HG03060 (cell line): ENCODE measurements at regions not wholly inside any gene's neighbourhood (a gene's known extent, or its start where the extent isn't known, plus 50 kb on each side); places are given as distances from the start of the nearest gene placed in this dataset.

Experiments
- ATAC-seq: cut with Tn5 transposase; IDR thresholded peaks from one replicate; pipeline ENCODE4 v1.9.1; 2021; ENCODE audit warnings: low read depth, moderate number of reproducible peaks; ENCODE audit not compliant: unreplicated experiment

DNA sequence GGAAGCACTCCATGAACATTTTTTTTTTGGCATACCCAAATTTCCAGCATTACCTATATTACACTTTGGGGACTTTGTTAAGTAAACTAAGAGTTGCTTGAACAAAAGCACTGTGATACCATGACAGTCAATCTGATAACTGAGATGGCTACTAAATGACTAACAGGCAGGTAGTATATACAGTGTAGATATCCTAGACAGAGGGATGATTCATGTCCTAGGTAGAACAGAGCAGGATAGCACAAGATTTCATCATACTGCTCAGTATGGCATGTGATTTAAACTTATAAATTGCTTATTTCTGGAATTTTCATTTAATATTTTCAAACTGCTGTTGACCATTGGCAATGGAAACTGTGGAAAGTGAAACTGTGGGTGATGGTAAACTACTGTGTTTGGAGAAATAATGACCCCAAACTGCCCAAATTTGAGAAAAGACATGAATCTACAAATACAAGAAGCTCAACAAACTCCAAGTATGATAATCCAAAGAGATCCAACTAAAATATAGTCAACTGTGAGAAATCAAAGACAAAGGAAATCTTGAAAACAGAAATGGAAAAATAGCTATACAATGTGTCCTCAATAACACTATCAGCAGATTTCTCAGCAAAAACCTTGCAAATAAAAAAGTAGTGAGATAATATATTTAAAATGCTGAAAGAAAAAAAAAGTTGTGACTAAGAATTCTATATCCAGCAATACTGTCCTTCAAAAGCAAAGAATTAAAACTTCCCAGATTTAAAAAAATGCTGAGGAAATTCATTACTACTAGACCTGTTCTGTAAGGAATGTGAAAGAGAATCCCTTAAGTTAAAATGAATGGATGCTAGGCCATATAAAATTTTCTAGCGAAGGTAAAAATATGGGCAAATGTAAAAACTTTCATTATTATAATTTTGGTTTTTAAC is 410.4 kb downstream of the DUSP10 start:
- ATAC-seq = no peak

- no peak for ATAC-seq
Observed at GRCh38 chr1:221334062-221334461, 407.8 kb downstream of the DUSP10 start.

GRCh38 chr1:221335161-221336101 is 406.5 kb downstream of the DUSP10 start:
- no peak for ATAC-seq

DNA sequence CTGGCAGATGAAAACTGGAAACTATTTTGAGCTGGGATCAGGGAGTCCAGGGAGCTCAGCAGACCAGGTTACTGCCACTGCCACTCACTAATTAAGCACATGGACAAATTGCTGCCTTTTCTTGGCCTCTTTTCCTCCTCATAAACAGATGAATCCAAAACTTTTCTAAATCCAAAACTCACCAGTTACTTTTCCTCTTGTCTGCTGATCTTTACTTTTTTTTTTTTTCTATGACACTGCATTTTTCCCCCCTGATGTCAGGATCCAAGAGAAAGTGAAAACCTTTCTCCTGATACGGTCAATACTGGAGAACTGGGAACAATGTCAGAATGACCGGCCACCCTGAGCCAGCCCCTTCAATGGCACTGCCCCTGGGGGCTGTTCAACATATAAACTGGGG is 405.8 kb downstream of the DUSP10 start:
- ATAC-seq = no peak

DNA sequence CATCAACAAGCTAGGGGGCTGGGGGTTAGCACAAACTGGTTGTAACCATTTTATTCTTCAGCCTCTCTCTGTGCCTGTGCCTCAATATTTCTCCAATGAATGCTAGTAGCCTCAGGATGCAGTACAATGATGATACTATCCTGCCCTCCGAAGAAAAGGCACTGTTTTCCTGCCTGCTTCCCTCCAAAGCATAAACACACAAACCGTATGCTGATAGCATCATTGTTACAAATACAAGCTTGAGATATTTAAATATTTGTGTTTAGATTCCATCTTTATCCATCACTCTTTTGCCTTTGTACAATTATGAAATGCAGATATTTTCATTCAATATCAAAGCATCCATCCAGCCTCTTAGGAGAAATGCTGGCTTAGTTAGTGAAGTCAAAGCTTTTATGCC is 404.8 kb downstream of the DUSP10 start:
- ATAC-seq = no peak

GRCh38 chr1:221343136-221343535 is 398.8 kb downstream of the DUSP10 start:
- ATAC-seq = no peak

GRCh38 chr1:221343607-221344006 is 398.3 kb downstream of the DUSP10 start:
- no peak for ATAC-seq

- no peak for ATAC-seq
Observed at GRCh38 chr1:221344693-221345092, 397.2 kb downstream of the DUSP10 start.

DNA sequence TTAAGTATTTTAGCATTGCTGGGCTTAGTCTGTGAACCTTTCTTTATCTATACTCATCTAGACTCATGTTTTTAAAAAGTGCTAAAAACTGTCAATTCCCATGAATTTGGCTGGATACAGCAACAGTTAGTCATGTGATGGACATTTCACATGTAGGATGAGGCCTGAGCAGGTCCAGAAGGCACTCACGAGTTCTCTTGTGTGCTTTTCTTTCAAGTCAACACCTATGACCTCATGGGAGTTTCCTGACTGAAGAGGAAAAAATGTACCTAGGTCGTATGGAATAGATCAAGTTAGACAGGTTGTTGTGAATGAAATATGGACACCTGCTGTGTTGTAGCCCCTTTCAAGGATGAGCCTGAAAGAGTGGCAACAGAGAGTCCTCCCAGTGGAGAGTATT is 394.2 kb downstream of the DUSP10 start:
- ATAC-seq = no peak

DNA sequence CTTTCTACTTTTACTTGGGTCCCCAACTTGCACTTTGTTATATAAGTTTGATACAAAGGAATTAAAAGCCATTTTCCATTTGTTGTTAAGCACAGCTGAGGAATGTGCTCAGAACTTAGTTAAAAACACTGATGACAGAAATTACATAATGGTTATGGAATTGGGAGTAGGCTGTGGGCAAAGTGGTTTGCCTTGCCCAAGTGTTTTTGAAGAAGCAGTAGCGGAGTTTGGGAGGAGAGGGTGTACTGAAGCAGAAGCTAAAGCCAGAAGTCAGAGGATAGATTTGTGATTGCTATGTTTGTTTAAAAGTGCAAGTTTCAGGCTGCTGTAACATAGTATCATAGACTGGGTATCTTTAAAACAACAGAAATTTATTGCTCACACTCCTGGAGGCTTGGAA is 391.8 kb downstream of the DUSP10 start:
- no peak for ATAC-seq

DNA sequence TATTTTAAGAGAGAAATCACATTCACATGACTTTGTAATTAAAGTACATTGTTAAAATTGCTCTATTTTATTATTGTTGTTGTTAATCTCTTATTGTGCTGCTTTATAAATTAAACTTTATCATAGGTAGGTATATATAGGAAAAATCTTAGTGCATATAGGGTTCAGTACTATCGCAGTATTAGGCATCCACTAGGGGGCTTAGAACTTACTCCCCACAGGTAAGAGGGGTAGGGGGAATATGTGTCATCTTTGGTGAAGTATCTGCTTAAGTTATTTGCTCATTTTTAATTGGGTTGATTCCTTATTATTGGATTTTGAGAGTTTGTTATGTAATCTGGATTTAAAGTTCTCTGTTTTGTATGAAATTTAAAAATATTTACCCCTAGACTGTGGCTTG is 385.2 kb downstream of the DUSP10 start:
- no peak for ATAC-seq

DNA sequence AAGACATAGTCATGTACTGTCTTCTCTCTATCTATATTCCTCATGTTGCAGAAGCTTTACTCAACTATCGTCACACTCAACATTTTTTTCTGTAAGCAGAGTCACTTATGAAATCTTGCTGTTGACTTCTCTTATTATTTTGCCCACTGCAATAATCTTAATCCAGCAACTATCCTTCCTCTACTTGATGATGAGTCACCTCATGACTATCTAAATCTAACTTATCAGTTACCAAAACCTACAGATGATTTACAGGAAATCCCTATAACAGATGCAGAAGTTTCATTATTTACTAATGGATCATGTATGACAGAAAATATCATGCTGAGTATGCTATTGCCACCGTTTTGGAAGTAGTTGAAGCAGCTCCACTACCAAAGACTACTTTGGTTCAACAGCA is 378.9 kb downstream of the DUSP10 start:
- ATAC-seq = no peak

DNA sequence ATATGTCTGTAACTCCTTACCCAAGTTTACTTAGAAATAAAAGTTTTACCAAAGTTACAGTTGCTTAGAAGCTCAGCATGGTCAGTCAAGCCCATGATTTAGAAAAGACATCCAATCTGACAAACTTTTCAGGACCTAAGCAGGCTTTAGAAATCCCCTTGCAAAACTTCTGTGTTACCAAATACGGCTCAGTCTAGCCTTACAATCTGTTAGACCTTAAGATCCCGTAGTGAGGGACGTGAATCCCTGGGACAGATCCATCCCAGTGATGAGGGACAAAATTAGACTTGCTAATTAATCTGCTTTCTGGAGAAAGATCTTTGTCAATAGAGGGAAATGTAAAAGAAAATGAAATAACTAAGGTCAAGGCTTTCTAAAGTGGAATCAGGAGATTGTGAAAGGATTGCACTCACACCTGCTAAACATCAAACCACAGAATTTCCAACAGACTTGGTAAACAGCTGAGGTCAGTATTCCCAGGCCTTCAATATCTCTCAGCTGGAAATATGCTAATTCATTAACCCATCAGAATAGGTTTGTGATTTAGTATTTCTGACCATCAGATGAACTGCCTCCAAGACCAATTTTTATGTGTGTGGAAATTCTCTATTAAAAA is 375.3 kb downstream of the DUSP10 start:
- ATAC-seq = no peak

DNA sequence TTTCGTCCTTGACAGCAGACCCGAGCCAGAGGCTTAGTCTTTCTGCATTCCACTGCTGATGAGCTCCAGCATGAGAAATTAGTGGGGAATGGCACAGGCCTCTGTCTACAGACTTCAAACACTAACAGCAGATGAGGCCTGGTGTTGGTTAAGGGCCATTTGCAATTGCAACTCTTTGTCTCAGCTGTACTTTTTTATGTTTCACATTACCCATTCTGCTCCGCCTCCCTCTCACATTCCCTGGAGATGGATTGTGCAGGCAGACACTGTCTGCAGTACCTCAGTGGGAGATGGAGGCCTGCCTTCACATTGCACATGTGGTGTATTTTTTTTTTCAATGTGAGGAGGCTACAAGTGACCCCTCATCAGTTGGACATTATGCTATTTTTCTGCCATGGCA is 370.2 kb downstream of the DUSP10 start:
- no peak for ATAC-seq

DNA sequence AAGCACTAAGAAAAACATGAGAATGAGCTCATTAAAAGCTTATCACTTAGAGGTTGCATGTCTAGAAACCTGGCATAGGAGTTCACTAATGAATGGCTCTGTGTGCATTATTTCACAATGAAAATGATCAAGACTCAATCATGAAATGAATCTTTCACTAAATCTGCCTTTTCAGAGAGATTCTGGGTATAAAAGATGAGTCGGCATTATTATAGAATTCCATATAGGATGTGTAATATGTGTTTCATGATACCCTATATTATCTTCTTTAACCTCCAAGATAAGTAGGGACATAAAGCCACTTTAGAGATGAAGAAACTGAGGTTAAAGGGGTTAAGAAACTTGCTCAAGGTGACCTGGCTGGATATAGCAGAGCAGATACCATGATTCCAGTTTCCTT is 368.1 kb downstream of the DUSP10 start:
- no peak for ATAC-seq

DNA sequence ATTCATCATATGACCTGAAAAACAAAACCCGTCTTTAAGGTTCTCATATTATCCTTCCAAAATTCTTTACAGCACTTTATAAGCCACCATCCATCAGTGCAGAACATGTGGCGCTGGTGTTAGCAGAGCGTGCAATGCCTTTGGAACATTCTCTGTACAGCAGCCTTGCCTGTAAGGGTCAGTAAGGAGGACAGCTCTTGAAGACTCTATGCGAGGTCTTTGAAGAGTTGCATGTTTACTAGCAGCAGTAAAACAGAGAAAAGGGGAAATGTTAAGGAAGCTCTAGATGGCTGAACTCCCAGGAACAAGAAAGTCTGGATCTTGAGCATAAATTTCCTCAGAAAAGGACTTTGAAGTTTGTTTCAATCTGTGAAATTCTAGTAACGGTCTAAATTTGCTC is 365.6 kb downstream of the DUSP10 start:
- no peak for ATAC-seq

DNA sequence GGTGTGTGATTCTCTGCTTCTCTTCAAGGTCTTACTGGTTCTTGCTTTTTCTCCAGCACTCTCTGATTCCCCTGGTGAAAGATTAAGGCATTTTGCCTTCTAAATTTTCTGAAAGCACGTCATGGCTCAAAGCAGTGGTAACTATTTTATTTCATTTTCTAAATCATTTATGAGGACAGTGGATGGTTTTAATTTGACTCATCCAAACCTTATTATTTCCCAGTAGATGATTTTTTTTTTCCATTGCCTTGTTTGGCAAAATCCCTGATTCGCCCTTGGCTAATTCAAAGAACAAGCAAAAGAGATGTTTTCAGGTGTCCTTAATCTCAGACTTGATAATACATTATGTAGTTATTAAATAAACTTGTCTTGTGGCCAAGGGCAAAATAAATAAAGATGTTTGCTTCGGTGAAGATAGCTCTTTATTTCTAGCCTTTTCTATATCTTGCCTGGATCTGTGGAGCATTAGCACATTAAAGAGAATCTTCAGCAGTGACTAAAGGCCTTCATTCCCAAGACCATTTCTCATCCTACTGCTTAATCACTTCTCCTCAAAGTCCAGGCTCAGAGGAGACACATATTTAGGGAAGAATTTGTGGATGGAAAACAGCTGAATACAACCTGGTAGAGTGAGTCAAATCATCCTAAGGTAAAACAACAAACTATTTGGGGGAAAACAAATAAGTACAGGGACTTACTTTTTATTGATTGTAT is 359.8 kb downstream of the DUSP10 start:
- no peak for ATAC-seq

- no peak for ATAC-seq
Observed at GRCh38 chr1:221392453-221392852, 349.4 kb downstream of the DUSP10 start.

- no peak for ATAC-seq
Observed at GRCh38 chr1:221394011-221394544, 347.8 kb downstream of the DUSP10 start.

DNA sequence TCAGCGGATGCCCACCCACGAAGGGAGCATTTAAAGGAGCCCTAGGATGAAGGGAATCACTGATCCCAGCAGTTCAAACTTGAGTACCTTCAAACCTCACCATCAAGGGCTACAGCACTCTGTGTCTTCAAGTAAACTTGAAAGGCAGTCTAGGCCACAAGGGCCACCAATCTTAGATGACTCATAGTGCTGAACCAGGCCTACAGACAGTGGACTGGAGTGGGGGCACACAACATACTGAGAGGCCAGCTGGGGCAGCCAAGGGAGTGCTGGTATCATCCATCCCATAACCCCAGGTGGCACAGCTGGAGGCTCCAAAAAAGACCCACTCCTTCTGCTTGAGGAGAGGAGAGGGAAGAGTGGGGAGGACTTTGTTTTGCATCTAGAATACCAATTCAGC is 345.4 kb downstream of the DUSP10 start:
- no peak for ATAC-seq
